ENCODE measurements at regions not wholly inside any gene's neighbourhood (a gene's known extent, or its start where the extent isn't known, plus 50 kb on each side); places are given as distances from the start of the nearest gene placed in this dataset.

DNA sequence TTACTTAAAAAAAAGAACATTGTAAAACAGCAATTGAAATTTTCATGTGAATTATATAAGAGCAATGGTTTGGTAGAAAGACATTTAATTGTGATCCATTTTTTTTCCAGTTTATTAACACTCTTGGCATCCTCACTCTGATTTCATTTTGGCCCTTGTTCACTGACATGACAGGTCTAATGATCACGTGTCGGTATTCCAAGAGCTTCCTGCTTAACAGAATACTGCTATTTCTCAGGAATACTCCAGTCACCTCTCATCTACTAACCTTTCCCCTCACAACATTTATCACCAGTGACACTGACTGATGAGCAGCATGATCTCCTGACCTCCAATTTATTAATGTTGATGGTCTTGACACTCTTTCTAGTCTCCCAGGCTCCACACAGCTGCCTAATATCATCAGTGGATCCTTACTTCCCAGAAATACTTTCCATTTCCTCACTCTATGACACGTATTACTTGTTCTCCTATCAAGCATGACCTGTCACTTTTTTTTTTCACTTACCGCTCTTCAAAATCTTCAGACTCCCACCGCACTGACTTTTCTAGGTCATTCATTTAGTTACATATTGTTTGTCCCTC is 847.8 kb upstream of the SLIT2 start:
- H3K9me3 Mint-ChIP-seq: no peaks in the 10 kb centered on the region; a peak in 2 of 5 replicates
- Histone ChIP-seq H3K4me1 (ENCODE audit: insufficient read depth, low read length) (no peaks in the 10 kb centered on the region), H3K56ac (ENCODE audit: insufficient read length, low read depth, low read length) (no peak overlapping the region), H3K9me3 (ENCODE audit: control insufficient read depth, low read depth, low read length) (no peaks in the 10 kb centered on the region), H3K4me2 (ENCODE audit: insufficient read depth, insufficient read length, low read length) (no peak overlapping the region), H3K27ac (ENCODE audit: insufficient read length, low read depth, low read length) (no peak overlapping the region), H4K20me1 (ENCODE audit: control insufficient read depth, insufficient read depth, insufficient read length) (no peaks in the 10 kb centered on the region), H3K18ac (ENCODE audit: insufficient read length, low read depth, low read length) (no peak overlapping the region), H3K23me2 (ENCODE audit: insufficient read length, low read depth, low read length, poor library complexity, severe bottlenecking) (no peaks in the 10 kb centered on the region), H2AK5ac (ENCODE audit: insufficient read length, low read length) (no peak overlapping the region), H3K4ac (ENCODE audit: low read depth, low read length) (no peak overlapping the region), H4K5ac (ENCODE audit: insufficient read length, low read depth, low read length) (no peak overlapping the region), H3K9ac (ENCODE audit: extremely low read depth, insufficient read length, low read length) (no peak overlapping the region), H3K79me2 (ENCODE audit: insufficient read depth, low read length) (no peaks in the 10 kb centered on the region), H2BK120ac (ENCODE audit: low read depth, low read length, poor library complexity, severe bottlenecking) (no peak overlapping the region), H3K79me1 (ENCODE audit: insufficient read depth, low read depth, low read length, poor library complexity, severe bottlenecking) (no peaks in the 10 kb centered on the region), H3T11ph (ENCODE audit: low read length) (no peak overlapping the region), H4K8ac (replicated peaks; ENCODE audit: insufficient read length, low read depth, low read length) (no peak overlapping the region), H2BK12ac (ENCODE audit: insufficient read length, low read depth, low read length) (no peak overlapping the region), H2BK15ac (ENCODE audit: low read depth, low read length) (no peak overlapping the region), H2BK5ac (ENCODE audit: insufficient read length, low read length) (no peak overlapping the region), H4K91ac (ENCODE audit: insufficient read length, low read depth, low read length) (no peak overlapping the region), H3K14ac (ENCODE audit: insufficient read depth, low read length) (no peak overlapping the region), H2BK20ac (ENCODE audit: low read depth, low read length, poor library complexity, severe bottlenecking) (no peak overlapping the region), H3K23ac (ENCODE audit: insufficient read length, low read depth, low read length) (no peak overlapping the region), H2AFZ (ENCODE audit: low read length) (no peak overlapping the region), H3K27me3 (ENCODE audit: insufficient read depth, low read length) (no peaks in the 10 kb centered on the region)
- no peak overlapping the region for H3K27ac Mint-ChIP-seq
- TF ChIP-seq, protein P1, sequence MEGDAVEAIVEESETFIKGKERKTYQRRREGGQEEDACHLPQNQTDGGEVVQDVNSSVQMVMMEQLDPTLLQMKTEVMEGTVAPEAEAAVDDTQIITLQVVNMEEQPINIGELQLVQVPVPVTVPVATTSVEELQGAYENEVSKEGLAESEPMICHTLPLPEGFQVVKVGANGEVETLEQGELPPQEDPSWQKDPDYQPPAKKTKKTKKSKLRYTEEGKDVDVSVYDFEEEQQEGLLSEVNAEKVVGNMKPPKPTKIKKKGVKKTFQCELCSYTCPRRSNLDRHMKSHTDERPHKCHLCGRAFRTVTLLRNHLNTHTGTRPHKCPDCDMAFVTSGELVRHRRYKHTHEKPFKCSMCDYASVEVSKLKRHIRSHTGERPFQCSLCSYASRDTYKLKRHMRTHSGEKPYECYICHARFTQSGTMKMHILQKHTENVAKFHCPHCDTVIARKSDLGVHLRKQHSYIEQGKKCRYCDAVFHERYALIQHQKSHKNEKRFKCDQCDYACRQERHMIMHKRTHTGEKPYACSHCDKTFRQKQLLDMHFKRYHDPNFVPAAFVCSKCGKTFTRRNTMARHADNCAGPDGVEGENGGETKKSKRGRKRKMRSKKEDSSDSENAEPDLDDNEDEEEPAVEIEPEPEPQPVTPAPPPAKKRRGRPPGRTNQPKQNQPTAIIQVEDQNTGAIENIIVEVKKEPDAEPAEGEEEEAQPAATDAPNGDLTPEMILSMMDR (conservative IDR thresholded peaks at IDR 0.05): no peak
- no peak overlapping the region for H3K4me3 Mint-ChIP-seq
- WGBS (ENCODE audit: extremely low coverage, insufficient read length, low lambda C conversion rate): no CpG with 5 or more reads among the region's 5 CpGs
- H3K4me1 Mint-ChIP-seq: peaks cover 0 to 3% of the 10 kb centered on the region in 2 experiments; a peak in 1 of 4 replicates
- no peak for DNase-seq
- no peaks in the 10 kb centered on the region for H3K36me3 Mint-ChIP-seq (ENCODE audit: insufficient read depth in 1 of 3, low read depth in 3 of 3)
- H3K27me3 Mint-ChIP-seq (ENCODE audit: low read depth): no peaks in the 10 kb centered on the region; the same call in 1 of the 2 replicates
